RWPE2 (cell line): ENCODE measurements at regions not wholly inside any gene's neighbourhood (a gene's known extent, or its start where the extent isn't known, plus 50 kb on each side); places are given as distances from the start of the nearest gene placed in this dataset.
A peak's percentile ranks its signal among the peaks of the same experiment; 100 is the strongest.

ENCODE experiments used
- ATAC-seq: fragments of 200-7000 bp; cut with Tn5 transposase; 3 replicates; pipeline ENCODE4 v1.9.1; 2021; ENCODE audit warnings: low read depth
- DNase-seq: peaks from one replicate; pipeline ENCODE4 v3.0.0-alpha.2; 2020; ENCODE audit warnings: low spot score
- H3K27ac ChIP-seq: fragments of 450-650 bp; 2 replicates; pipeline ENCODE4 v1.5.1; 2017; ENCODE audit warnings: mild to moderate bottlenecking; ENCODE audit not compliant: poor library complexity, severe bottlenecking
- H3K27me3 ChIP-seq: fragments of 250-450 bp; sonication (Bioruptor Pico); 2 replicates; pipeline ENCODE4 v1.5.1; 2021; ENCODE audit warnings: mild to moderate bottlenecking, moderate library complexity; ENCODE audit not compliant: insufficient read depth, poor library complexity, severe bottlenecking
- H3K36me3 ChIP-seq: fragments of 250-450 bp; sonication (Bioruptor Pico); 2 replicates; pipeline ENCODE4 v1.5.1; 2020; ENCODE audit warnings: low read depth, mild to moderate bottlenecking, moderate library complexity
- H3K4me1 ChIP-seq: fragments of 250-450 bp; sonication (Bioruptor Pico); 2 replicates; pipeline ENCODE4 v1.5.1; 2021; ENCODE audit warnings: mild to moderate bottlenecking, moderate library complexity; ENCODE audit not compliant: insufficient read depth, poor library complexity, severe bottlenecking
- H3K4me3 ChIP-seq: fragments of 250-450 bp; sonication (Bioruptor Pico); 2 replicates; pipeline ENCODE4 v1.5.1; 2021; ENCODE audit warnings: mild to moderate bottlenecking, moderate library complexity; ENCODE audit not compliant: severe bottlenecking
- H3K9me3 ChIP-seq: fragments of 250-450 bp; sonication (Bioruptor Pico); 2 replicates; pipeline ENCODE4 v1.5.1; 2021; ENCODE audit warnings: mild to moderate bottlenecking, moderate library complexity; ENCODE audit not compliant: severe bottlenecking
- TF ChIP-seq, protein P1 (sequence below): fragments of 450-650 bp; IDR thresholded peaks from one replicate; pipeline ENCODE4 v1.5.1; 2017; ENCODE audit warnings: mild to moderate bottlenecking, moderate library complexity; ENCODE audit not compliant: poor library complexity, severe bottlenecking

GRCh38 chr4:77431546-77431945, 174.1 kb upstream of the CXCL13 start:
- H3K27ac ChIP-seq, result no peak overlapping the region
- H3K9me3 ChIP-seq, result no peaks in the 10 kb centered on the region
- no peaks in the 10 kb centered on the region for H3K27me3 ChIP-seq
- H3K36me3 ChIP-seq, result no peaks in the 10 kb centered on the region
- no peak for ATAC-seq
- TF ChIP-seq, protein P1, sequence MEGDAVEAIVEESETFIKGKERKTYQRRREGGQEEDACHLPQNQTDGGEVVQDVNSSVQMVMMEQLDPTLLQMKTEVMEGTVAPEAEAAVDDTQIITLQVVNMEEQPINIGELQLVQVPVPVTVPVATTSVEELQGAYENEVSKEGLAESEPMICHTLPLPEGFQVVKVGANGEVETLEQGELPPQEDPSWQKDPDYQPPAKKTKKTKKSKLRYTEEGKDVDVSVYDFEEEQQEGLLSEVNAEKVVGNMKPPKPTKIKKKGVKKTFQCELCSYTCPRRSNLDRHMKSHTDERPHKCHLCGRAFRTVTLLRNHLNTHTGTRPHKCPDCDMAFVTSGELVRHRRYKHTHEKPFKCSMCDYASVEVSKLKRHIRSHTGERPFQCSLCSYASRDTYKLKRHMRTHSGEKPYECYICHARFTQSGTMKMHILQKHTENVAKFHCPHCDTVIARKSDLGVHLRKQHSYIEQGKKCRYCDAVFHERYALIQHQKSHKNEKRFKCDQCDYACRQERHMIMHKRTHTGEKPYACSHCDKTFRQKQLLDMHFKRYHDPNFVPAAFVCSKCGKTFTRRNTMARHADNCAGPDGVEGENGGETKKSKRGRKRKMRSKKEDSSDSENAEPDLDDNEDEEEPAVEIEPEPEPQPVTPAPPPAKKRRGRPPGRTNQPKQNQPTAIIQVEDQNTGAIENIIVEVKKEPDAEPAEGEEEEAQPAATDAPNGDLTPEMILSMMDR, result no peak
- H3K4me3 ChIP-seq, result no peak overlapping the region
- H3K4me1 ChIP-seq, result no peaks in the 10 kb centered on the region
- no peak for DNase-seq

DNA sequence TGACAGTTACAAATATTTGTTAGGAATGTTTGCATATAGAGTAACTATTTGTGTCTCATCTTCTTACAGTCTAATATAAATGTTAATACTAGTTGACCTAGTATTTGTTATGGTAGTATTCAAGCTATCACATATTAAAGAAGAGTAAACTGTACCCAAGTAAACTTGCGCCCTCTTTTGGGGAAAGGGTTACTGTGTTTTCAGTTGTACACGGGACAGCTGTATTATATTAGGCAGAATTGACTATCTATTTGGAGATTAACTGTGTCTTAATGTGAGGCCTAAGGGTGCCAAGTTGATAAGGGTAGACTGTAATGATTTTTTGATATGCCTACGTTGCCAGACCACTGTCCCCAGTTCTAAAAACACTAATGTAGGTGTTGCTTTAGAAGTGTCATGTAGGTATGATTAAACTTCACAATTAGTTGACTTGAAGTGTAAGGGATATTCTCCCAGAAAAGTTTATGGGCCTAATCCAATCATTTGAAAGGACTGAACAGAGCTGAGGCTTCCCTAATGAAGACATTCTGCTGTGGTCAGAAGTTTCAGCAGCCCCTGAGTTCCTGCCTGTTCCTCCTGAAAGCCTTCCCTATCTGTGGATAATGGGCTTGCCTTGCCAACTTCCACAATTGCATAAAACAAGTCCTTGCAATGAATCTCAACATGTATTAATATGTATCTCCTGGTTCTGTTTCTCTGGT, 172.8 kb upstream of the CXCL13 start:
- no peak for DNase-seq
- H3K27ac ChIP-seq, result no peak overlapping the region
- TF ChIP-seq, protein P1, result no peak

DNA sequence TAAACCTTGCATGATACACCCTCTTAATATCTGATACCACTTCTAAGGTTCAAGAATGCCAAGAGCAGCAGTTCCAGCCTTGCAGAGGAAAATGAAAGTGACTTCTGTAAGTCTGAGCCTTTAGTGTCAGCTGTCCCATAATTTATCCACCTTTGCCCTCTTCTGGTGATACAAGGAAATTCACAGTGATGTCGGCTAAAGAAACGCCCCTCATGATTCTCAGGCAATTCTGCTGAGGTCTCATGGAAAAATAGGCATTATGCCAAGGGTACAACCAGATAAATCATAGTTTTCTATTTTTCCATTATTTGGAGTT, 172.2 kb upstream of the CXCL13 start:
- ATAC-seq (peak; percentile 86), DNase-seq (no peak)
- Histone ChIP-seq H3K9me3 (no peaks in the 10 kb centered on the region), H3K27ac (no peak overlapping the region), H3K4me1 (no peaks in the 10 kb centered on the region), H3K27me3 (no peaks in the 10 kb centered on the region), H3K36me3 (no peaks in the 10 kb centered on the region), H3K4me3 (no peak overlapping the region)
- TF ChIP-seq, protein P1, result peak; percentile 72

More for the DNA sequence above, 172.8 kb upstream of the CXCL13 start:
- H3K27me3 ChIP-seq, result no peaks in the 10 kb centered on the region
- no peaks in the 10 kb centered on the region for H3K36me3 ChIP-seq
- H3K4me1 ChIP-seq, result no peaks in the 10 kb centered on the region
- peak; percentile 27; the same call in 2 of the 3 replicates for ATAC-seq
- H3K4me3 ChIP-seq, result no peak overlapping the region
- no peaks in the 10 kb centered on the region for H3K9me3 ChIP-seq

- Histone ChIP-seq H3K4me1 (no peaks in the 10 kb centered on the region), H3K9me3 (no peaks in the 10 kb centered on the region), H3K27me3 (no peaks in the 10 kb centered on the region), H3K4me3 (no peak overlapping the region), H3K27ac (no peak overlapping the region), H3K36me3 (no peaks in the 10 kb centered on the region)
- ATAC-seq (no peak), DNase-seq (no peak)
- TF ChIP-seq, protein P1, result no peak
Observed at GRCh38 chr4:77434299-77435092, 171.1 kb upstream of the CXCL13 start.

GRCh38 chr4:77437079-77437478, 168.5 kb upstream of the CXCL13 start:
- no peaks in the 10 kb centered on the region for H3K9me3 ChIP-seq
- no peaks in the 10 kb centered on the region for H3K36me3 ChIP-seq
- H3K27me3 ChIP-seq, result no peaks in the 10 kb centered on the region
- no peak overlapping the region for H3K27ac ChIP-seq
- TF ChIP-seq, protein P1, result no peak
- H3K4me1 ChIP-seq, result no peaks in the 10 kb centered on the region
- no peak for ATAC-seq
- H3K4me3 ChIP-seq, result no peak overlapping the region
- DNase-seq, result no peak
